Erythroblast (primary cell): ENCODE measurements at regions not wholly inside any gene's neighbourhood (a gene's known extent, or its start where the extent isn't known, plus 50 kb on each side); places are given as distances from the start of the nearest gene placed in this dataset.
A peak's percentile ranks its signal among the peaks of the same experiment; 100 is the strongest.

Experiments
- DNase-seq, 2 experiments: peaks; one replicate each; lab custom pipeline; 2025; lab: John Stamatoyannopoulos, UW
- GATA1 ChIP-seq: IDR thresholded peaks from 2 replicates; pipeline ENCODE4 v1.6.1; 2011; ENCODE audit warnings: low read depth, mild to moderate bottlenecking, control low read depth, low read length, moderate library complexity
- POLR2A ChIP-seq: IDR thresholded peaks from 2 replicates; pipeline ENCODE4 v1.6.1; 2011; ENCODE audit warnings: mild to moderate bottlenecking, low read length

GRCh38 chr4:129346734-129347133 lies 250.8 kb downstream of the C4orf33 start:
- no peak for TF ChIP-seq POLR2A
- TF ChIP-seq GATA1: no peak

GRCh38 chr4:129350834-129351721 lies 255.1 kb downstream of the C4orf33 start:
- no peak for DNase-seq
- TF ChIP-seq GATA1 (no peak), POLR2A (no peak)

More at GRCh38 chr4:129346734-129347133, 250.8 kb downstream of the C4orf33 start:
- no peak for DNase-seq

GRCh38 chr4:129352480-129352879 lies 256.5 kb downstream of the C4orf33 start:
- DNase-seq: no peak
- TF ChIP-seq GATA1 (no peak), POLR2A (no peak)

- DNase-seq: no peak
- TF ChIP-seq GATA1: no peak
These were observed 257.5 kb downstream of the C4orf33 start for GRCh38 chr4:129353490-129353889.

- no peak for DNase-seq
- no peak for TF ChIP-seq GATA1
- no peak for TF ChIP-seq POLR2A
These were observed 259.1 kb downstream of the C4orf33 start for GRCh38 chr4:129355031-129355430.

- TF ChIP-seq POLR2A: no peak
- no peak for TF ChIP-seq GATA1
- DNase-seq: no peak
These were observed 259.6 kb downstream of the C4orf33 start for GRCh38 chr4:129355516-129355915.

GRCh38 chr4:129358571-129358970 lies 262.6 kb downstream of the C4orf33 start:
- no peak for DNase-seq
- TF ChIP-seq GATA1 (no peak), POLR2A (no peak)

- TF ChIP-seq GATA1 (no peak), POLR2A (no peak)
- DNase-seq: no peak
These were observed 263.5 kb downstream of the C4orf33 start for GRCh38 chr4:129359461-129359860.

- peak; percentile 62 to 81 for DNase-seq
- no peak for TF ChIP-seq POLR2A
- TF ChIP-seq GATA1: no peak
These were observed 266.8 kb downstream of the C4orf33 start for GRCh38 chr4:129362691-129363274.

GRCh38 chr4:129364747-129365452 lies 268.9 kb downstream of the C4orf33 start:
- DNase-seq: no peak
- TF ChIP-seq GATA1: no peak
- no peak for TF ChIP-seq POLR2A

- TF ChIP-seq POLR2A (no peak), GATA1 (no peak)
- no peak for DNase-seq
These were observed 273.5 kb downstream of the C4orf33 start for GRCh38 chr4:129369361-129370010.

GRCh38 chr4:129371065-129371464 lies 275.1 kb downstream of the C4orf33 start:
- no peak for DNase-seq
- no peak for TF ChIP-seq GATA1
- TF ChIP-seq POLR2A: no peak

GRCh38 chr4:129371926-129372325 lies 276.0 kb downstream of the C4orf33 start:
- DNase-seq: no peak
- no peak for TF ChIP-seq POLR2A
- TF ChIP-seq GATA1: no peak
